ENCODE measurements at regions not wholly inside any gene's neighbourhood (a gene's known extent, or its start where the extent isn't known, plus 50 kb on each side); places are given as distances from the start of the nearest gene placed in this dataset.

- no peak overlapping the region for H3K27ac ChIP-seq
- H3K9me3 ChIP-seq (ENCODE audit: insufficient read depth, low read depth): peaks cover 17% of the 10 kb centered on the region
- no peak overlapping the region for H2AFZ ChIP-seq
- ChIA-PET CTCF (no interaction called here), POLR2A (ENCODE audit: unreplicated experiment) (no interaction called here)
- no peaks in the 10 kb centered on the region for H3K79me2 ChIP-seq (ENCODE audit: low read depth)
- TF ChIP-seq, protein P1, sequence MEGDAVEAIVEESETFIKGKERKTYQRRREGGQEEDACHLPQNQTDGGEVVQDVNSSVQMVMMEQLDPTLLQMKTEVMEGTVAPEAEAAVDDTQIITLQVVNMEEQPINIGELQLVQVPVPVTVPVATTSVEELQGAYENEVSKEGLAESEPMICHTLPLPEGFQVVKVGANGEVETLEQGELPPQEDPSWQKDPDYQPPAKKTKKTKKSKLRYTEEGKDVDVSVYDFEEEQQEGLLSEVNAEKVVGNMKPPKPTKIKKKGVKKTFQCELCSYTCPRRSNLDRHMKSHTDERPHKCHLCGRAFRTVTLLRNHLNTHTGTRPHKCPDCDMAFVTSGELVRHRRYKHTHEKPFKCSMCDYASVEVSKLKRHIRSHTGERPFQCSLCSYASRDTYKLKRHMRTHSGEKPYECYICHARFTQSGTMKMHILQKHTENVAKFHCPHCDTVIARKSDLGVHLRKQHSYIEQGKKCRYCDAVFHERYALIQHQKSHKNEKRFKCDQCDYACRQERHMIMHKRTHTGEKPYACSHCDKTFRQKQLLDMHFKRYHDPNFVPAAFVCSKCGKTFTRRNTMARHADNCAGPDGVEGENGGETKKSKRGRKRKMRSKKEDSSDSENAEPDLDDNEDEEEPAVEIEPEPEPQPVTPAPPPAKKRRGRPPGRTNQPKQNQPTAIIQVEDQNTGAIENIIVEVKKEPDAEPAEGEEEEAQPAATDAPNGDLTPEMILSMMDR (conservative IDR thresholded peaks at IDR 0.05): no peak
- TF ChIP-seq EZH2 (IDR thresholded peaks at IDR 0.05; ENCODE audit: low read depth): no peak
- no peak for DNase-seq
- intact Hi-C loops (cut with micrococcal nuclease; ENCODE audit: unreplicated experiment): no loop called here
- H3F3A ChIP-seq (ENCODE audit: insufficient read depth, low read depth): peaks cover 5% of the 10 kb centered on the region; the same call in 1 of the 2 replicates
- no peaks in the 10 kb centered on the region for H3K36me3 ChIP-seq (ENCODE audit: low read depth)
- no TSS peak for BruUV-seq (replicated peaks)
- H4K20me1 ChIP-seq (ENCODE audit: insufficient read depth): no peaks in the 10 kb centered on the region
- H3K9me2 ChIP-seq (ENCODE audit: insufficient read depth): no peaks in the 10 kb centered on the region
- no peak overlapping the region for H3K4me3 ChIP-seq
- H3K4me1 ChIP-seq (replicated peaks; ENCODE audit: insufficient read depth): peaks cover 4% of the 10 kb centered on the region; the same call in 1 of the 2 replicates
- H3K4me2 ChIP-seq: no peak overlapping the region
- no peaks in the 10 kb centered on the region for H3K27me3 ChIP-seq (ENCODE audit: insufficient read depth, low read depth)
These were observed 94.8 kb upstream of the KCNMA1 start for GRCh38 chr10:77732213-77733003.

- intact Hi-C loops (cut with micrococcal nuclease; ENCODE audit: unreplicated experiment): no loop called here
- no peak overlapping the region for H3K27ac ChIP-seq
These were observed 89.9 kb upstream of the KCNMA1 start for GRCh38 chr10:77727481-77727880.

GRCh38 chr10:77726732-77727131, 89.1 kb upstream of the KCNMA1 start:
- CTCF ChIA-PET: no interaction called here
- intact Hi-C loops (cut with micrococcal nuclease; ENCODE audit: unreplicated experiment): no loop called here
- H4K20me1 ChIP-seq (ENCODE audit: insufficient read depth): no peaks in the 10 kb centered on the region
- no peak overlapping the region for H2AFZ ChIP-seq
- no peaks in the 10 kb centered on the region for H3F3A ChIP-seq (ENCODE audit: insufficient read depth, low read depth)
- H3K9me2 ChIP-seq (ENCODE audit: insufficient read depth): no peaks in the 10 kb centered on the region
- no peaks in the 10 kb centered on the region for H3K79me2 ChIP-seq (ENCODE audit: low read depth)
- H3K27me3 ChIP-seq (ENCODE audit: insufficient read depth, low read depth): no peaks in the 10 kb centered on the region
- H3K4me2 ChIP-seq: no peak overlapping the region
- no TSS peak for BruUV-seq (replicated peaks)
- H3K36me3 ChIP-seq (ENCODE audit: low read depth): no peaks in the 10 kb centered on the region
- no peak overlapping the region for H3K4me3 ChIP-seq
- H3K4me1 ChIP-seq (replicated peaks; ENCODE audit: insufficient read depth): no peaks in the 10 kb centered on the region
- no peak overlapping the region for H3K27ac ChIP-seq
- POLR2A ChIA-PET (ENCODE audit: unreplicated experiment): no interaction called here
- peaks cover 5% of the 10 kb centered on the region; the same call in 1 of the 2 replicates for H3K9me3 ChIP-seq (ENCODE audit: insufficient read depth, low read depth)
- TF ChIP-seq EZH2 (IDR thresholded peaks at IDR 0.05; ENCODE audit: low read depth): no peak
- no peak for DNase-seq

More at GRCh38 chr10:77727481-77727880, 89.9 kb upstream of the KCNMA1 start:
- Histone ChIP-seq H3K9me2 (ENCODE audit: insufficient read depth) (no peaks in the 10 kb centered on the region), H3K9me3 (ENCODE audit: insufficient read depth, low read depth) (peaks cover 5% of the 10 kb centered on the region; the same call in 1 of the 2 replicates), H3K27me3 (ENCODE audit: insufficient read depth, low read depth) (no peaks in the 10 kb centered on the region), H3K4me2 (no peak overlapping the region), H3K79me2 (ENCODE audit: low read depth) (no peaks in the 10 kb centered on the region), H2AFZ (no peak overlapping the region), H4K20me1 (ENCODE audit: insufficient read depth) (no peaks in the 10 kb centered on the region), H3K4me3 (no peak overlapping the region), H3K4me1 (replicated peaks; ENCODE audit: insufficient read depth) (no peaks in the 10 kb centered on the region), H3K36me3 (ENCODE audit: low read depth) (no peaks in the 10 kb centered on the region), H3F3A (ENCODE audit: insufficient read depth, low read depth) (no peaks in the 10 kb centered on the region)
- ChIA-PET POLR2A (ENCODE audit: unreplicated experiment) (no interaction called here), CTCF (no interaction called here)
- TF ChIP-seq, protein P1 (conservative IDR thresholded peaks at IDR 0.05): no peak
- TF ChIP-seq EZH2 (IDR thresholded peaks at IDR 0.05; ENCODE audit: low read depth): no peak
- BruUV-seq (replicated peaks): no TSS peak
- no peak for DNase-seq

All from PC-9 (cell line).